GM10266 (cell line): ENCODE measurements at regions not wholly inside any gene's neighbourhood (a gene's known extent, or its start where the extent isn't known, plus 50 kb on each side); places are given as distances from the start of the nearest gene placed in this dataset.

Source experiments
- DNase-seq: peaks from one replicate; pipeline ENCODE4 v3.0.0; 2012; ENCODE audit errors: extremely low spot score
- TF ChIP-seq, protein P1 (sequence below): IDR thresholded peaks from 2 replicates; pipeline ENCODE4 v1.5.1; 2012; ENCODE audit warnings: mild to moderate bottlenecking, low read depth; ENCODE audit not compliant: control insufficient read depth, insufficient read depth; ENCODE audit errors: missing control alignments

DNA sequence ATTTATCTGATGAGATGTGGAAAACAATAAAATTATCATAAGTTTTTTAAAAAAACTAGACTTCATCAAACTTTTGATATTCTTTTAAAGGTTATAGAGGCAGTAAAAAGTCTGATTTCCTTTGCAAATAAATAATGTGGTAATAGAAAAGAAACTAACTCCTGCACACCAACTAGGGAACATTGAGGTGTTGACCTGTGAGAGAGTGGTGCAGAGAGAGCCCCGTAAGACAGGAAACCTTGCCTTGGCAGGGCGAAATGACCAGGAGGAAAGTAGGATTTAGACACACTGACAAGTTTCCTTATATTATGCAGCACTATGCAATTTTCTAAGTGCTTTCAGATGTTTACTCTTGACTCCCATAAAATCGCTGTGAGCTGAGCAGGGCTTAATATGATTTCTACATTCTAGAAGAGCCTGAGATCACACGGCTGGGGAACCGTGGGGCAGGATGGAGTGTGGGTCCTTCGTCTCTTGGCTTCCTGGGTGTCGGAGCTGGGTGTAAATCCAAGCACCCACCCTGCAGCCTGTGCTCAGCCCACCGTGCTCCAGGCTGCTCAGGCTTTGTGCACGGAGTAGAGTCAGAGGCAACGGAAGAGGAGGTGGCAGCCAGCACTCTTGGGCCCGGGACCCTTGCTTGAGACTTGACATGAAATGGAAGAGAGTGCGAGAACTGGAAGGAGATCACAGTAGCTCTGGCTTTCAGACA is 61.3 kb upstream of the FOXQ1 start:
- TF ChIP-seq, protein P1, sequence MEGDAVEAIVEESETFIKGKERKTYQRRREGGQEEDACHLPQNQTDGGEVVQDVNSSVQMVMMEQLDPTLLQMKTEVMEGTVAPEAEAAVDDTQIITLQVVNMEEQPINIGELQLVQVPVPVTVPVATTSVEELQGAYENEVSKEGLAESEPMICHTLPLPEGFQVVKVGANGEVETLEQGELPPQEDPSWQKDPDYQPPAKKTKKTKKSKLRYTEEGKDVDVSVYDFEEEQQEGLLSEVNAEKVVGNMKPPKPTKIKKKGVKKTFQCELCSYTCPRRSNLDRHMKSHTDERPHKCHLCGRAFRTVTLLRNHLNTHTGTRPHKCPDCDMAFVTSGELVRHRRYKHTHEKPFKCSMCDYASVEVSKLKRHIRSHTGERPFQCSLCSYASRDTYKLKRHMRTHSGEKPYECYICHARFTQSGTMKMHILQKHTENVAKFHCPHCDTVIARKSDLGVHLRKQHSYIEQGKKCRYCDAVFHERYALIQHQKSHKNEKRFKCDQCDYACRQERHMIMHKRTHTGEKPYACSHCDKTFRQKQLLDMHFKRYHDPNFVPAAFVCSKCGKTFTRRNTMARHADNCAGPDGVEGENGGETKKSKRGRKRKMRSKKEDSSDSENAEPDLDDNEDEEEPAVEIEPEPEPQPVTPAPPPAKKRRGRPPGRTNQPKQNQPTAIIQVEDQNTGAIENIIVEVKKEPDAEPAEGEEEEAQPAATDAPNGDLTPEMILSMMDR: no peak
- no peak for DNase-seq

DNA sequence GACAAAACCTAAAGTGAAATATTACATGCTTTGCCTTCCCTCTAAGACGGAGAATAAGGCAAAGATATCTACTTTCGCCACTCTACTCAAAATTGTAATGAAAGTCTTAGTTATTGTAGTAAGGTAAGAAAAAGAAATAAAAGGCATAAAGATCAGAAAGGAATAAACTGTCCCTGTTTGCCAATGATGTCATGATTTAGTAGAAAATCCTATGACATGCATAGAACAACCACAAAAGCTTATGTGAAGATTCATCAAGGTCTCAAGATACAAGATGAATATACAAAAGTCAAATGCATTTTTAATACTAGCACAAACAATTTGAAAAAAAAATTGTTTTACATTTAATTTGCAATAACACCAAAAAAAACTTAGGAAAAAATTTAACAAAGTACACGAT is 64.0 kb upstream of the FOXQ1 start:
- no peak for DNase-seq
- TF ChIP-seq, protein P1: no peak

DNA sequence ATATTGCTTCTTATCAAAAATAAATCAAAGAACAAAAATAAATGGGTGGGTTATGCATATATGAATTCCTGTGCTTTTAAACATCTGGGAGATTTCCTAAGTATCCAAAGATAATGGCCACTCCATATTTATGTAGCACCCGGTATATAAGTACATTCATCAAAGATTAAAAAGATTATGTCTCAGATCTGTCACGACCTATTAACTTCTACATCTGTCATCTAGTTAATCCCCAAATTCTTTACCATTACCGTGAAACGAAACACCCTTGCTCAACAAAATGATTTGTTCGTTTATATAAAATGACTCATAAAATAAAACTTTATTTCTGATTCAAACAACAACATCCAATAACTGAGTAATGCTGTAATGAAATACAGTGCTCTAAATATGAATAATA is 64.8 kb upstream of the FOXQ1 start:
- no peak for DNase-seq

DNA sequence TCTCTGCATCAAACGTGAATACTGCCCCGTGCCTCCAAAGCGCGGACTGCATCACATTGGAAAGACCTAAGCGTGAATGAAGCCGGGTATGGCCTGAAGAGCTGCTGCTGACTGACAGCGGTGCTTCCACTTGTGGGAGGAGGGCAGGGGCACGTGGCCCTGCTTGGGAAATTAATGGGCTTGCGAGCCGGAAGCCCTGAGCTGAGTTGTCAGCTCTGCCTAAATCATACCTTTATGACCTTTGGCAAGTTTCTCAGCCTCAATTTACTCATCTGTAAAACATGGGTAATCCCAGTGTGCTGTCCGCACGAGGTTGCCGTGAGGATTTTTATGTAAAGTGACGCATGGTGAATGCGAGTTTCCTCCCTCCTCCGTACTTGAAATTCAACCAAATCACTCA is 67.0 kb upstream of the FOXQ1 start:
- no peak for DNase-seq
- TF ChIP-seq, protein P1: no peak

More for the DNA sequence above, 64.8 kb upstream of the FOXQ1 start:
- TF ChIP-seq, protein P1: no peak

DNA sequence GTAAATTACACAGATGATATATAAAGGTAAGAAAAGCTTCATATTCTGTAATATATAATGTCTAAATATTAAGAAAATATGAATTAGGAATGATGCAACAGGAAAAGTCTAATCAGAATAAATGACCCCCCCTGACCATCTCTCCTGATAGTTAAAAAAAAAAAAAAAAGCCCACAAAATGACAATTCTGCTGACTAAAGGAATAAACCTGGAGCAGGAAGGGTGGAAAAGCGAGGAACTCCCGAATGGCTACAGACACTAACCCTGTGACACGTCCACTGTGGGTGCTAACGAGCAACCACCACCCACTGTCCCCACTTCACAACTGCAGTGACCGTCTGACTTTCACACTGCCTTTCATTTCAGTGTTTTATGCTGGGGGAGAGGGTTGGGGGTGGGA is 67.6 kb upstream of the FOXQ1 start:
- TF ChIP-seq, protein P1: no peak

DNA sequence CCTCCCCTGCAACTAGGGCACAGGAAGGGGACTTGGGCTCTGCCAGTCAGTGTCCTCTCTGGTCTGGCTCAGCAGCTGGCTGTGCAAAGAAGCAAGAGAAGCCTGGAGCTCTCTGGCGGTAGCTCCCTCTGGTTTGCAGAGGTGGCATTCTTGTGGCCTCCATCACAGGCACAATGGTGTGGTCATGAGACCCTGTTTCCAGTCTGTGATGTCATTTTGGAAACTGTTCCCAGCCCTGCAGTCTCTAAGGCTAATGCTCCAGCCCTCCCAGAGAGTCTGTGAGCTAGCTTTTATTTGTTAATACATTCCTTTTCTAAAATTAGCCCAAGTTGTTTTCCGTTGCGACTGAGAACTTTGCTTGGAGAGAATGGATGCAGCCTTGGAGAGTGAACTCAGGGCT is 69.5 kb upstream of the FOXQ1 start:
- no peak for DNase-seq
- TF ChIP-seq, protein P1: no peak

More for the DNA sequence above, 67.6 kb upstream of the FOXQ1 start:
- no peak for DNase-seq

DNA sequence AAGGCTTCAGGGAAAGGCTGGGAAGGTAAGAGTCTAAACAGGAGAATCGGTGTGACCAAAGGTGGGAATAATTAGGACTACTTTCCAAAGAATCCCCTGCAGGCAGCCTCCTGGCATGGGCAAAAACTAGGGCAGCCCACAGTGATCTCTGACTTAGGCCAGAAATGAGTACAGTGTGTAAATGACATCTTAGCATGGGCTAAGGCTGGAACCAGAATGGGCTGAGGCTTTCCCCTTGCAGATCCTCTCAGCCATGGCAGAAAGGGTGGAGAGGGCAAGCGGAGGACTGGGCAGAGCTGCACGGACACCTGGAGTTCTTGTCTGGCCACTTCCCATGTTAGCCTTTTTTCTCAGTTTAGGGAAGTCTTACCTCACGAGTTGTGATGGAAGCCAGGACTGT is 69.9 kb upstream of the FOXQ1 start:
- no peak for DNase-seq
- TF ChIP-seq, protein P1: no peak
